Activated CD4-positive, alpha-beta T cell treated with anti-CD3 and anti-CD28 coated beads for 36 hours (primary cell): ENCODE measurements at regions not wholly inside any gene's neighbourhood (a gene's known extent, or its start where the extent isn't known, plus 50 kb on each side); places are given as distances from the start of the nearest gene placed in this dataset.

ENCODE experiments used
- ATAC-seq: fragments of 200-7000 bp; cut with Tn5 transposase; one replicate; pipeline ENCODE4 v1.10.0; 2021; ENCODE audit warnings: mild to moderate bottlenecking, moderate library complexity
- CTCF ChIA-PET: fragments of 350-600 bp; sonication (Branson Sonifier 250); formaldehyde crosslinking; loops from one replicate; lab custom pipeline; 2021; ENCODE audit warnings: antibody characterized with exemption; lab: Charles Lee
- POLR2A ChIA-PET: fragments of 350-600 bp; sonication (Branson Sonifier 250); formaldehyde crosslinking; loops from one replicate; lab custom pipeline; 2021; ENCODE audit warnings: antibody characterized with exemption, inconsistent platforms; lab: Charles Lee
- DNase-seq: peaks from one replicate; pipeline ENCODE4 v3.0.0-alpha.2; 2020
- H3K27ac Mint-ChIP-seq: one replicate; pipeline ENCODE4 v1.8.0; 2021; ENCODE audit warnings: mixed read lengths
- H3K27me3 Mint-ChIP-seq: one replicate; pipeline ENCODE4 v1.8.0; 2021; ENCODE audit warnings: mixed read lengths
- H3K36me3 Mint-ChIP-seq: one replicate; pipeline ENCODE4 v1.8.0; 2021; ENCODE audit warnings: low read depth, mixed read lengths
- H3K4me1 Mint-ChIP-seq: one replicate; pipeline ENCODE4 v1.8.0; 2021; ENCODE audit warnings: mixed read lengths
- H3K4me3 Mint-ChIP-seq: one replicate; pipeline ENCODE4 v1.8.0; 2021; ENCODE audit warnings: mild to moderate bottlenecking, moderate library complexity, mixed read lengths
- H3K9me3 Mint-ChIP-seq: one replicate; pipeline ENCODE4 v1.8.0; 2021; ENCODE audit warnings: low read depth, mixed read lengths
- intact Hi-C, 2 experiments: fragments of 100-400 bp; cut with DNase I in 1 of 2; cut with micrococcal nuclease in 1 of 2; formaldehyde crosslinking; loops; one replicate each; pipeline versions ENCODE4 v1.14.2 to v1.15.1; 2022 to 2024; cut with DNase I, micrococcal nuclease

- no peak overlapping the region for H3K27ac Mint-ChIP-seq
- no peak for DNase-seq
- H3K4me3 Mint-ChIP-seq = no peak overlapping the region
- no peak for ATAC-seq
- H3K36me3 Mint-ChIP-seq = no peaks in the 10 kb centered on the region
- peaks cover 6% of the 10 kb centered on the region for H3K4me1 Mint-ChIP-seq
- intact Hi-C loops = no loop called here
- ChIA-PET CTCF (interaction anchor here (0.6 to 0.7 kb wide), 2 partner anchors 20 to 53 kb away, joined by 3 read pairs; no protein-coding TSS in a partner anchor), POLR2A (interaction anchor here (0.6 kb wide), 1 partner anchor 139 kb away, joined by 7 read pairs; no protein-coding TSS in a partner anchor)
- peaks cover 42% of the 10 kb centered on the region for H3K27me3 Mint-ChIP-seq
- no peaks in the 10 kb centered on the region for H3K9me3 Mint-ChIP-seq
Observed at GRCh38 chr11:69922015-69922595, 102.9 kb upstream of the FGF3 start.

- ATAC-seq = no peak
- ChIA-PET POLR2A (interaction anchor here (0.6 kb wide), 1 partner anchor 139 kb away, joined by 7 read pairs; no protein-coding TSS in a partner anchor), CTCF (interaction anchor here (0.6 kb wide), 1 partner anchor 21 kb away, joined by 3 read pairs; no protein-coding TSS in a partner anchor)
- Mint-ChIP-seq H3K36me3 (no peaks in the 10 kb centered on the region), H3K27me3 (peaks cover 46% of the 10 kb centered on the region), H3K9me3 (no peaks in the 10 kb centered on the region), H3K4me3 (no peak overlapping the region), H3K27ac (no peak overlapping the region), H3K4me1 (peaks cover 6% of the 10 kb centered on the region)
- intact Hi-C loops = no loop called here
- no peak for DNase-seq
Observed at GRCh38 chr11:69922596-69923111, 103.4 kb upstream of the FGF3 start.

GRCh38 chr11:69923196-69923595 lies 104.0 kb upstream of the FGF3 start:
- no peak overlapping the region for H3K27ac Mint-ChIP-seq
- no peak for ATAC-seq
- no peaks in the 10 kb centered on the region for H3K36me3 Mint-ChIP-seq
- ChIA-PET POLR2A (no interaction called here), CTCF (no interaction called here)
- H3K4me3 Mint-ChIP-seq = no peak overlapping the region
- intact Hi-C loops = no loop called here
- no peak for DNase-seq
- peaks cover 51% of the 10 kb centered on the region for H3K27me3 Mint-ChIP-seq
- no peaks in the 10 kb centered on the region for H3K9me3 Mint-ChIP-seq
- peaks cover 6% of the 10 kb centered on the region for H3K4me1 Mint-ChIP-seq

GRCh38 chr11:69923641-69924307 lies 104.6 kb upstream of the FGF3 start:
- no peaks in the 10 kb centered on the region for H3K36me3 Mint-ChIP-seq
- H3K27ac Mint-ChIP-seq = no peak overlapping the region
- ChIA-PET POLR2A (no interaction called here), CTCF (no interaction called here)
- intact Hi-C loops = no loop called here
- ATAC-seq (no peak), DNase-seq (no peak)
- no peaks in the 10 kb centered on the region for H3K9me3 Mint-ChIP-seq
- H3K27me3 Mint-ChIP-seq = peaks cover 47% of the 10 kb centered on the region
- H3K4me3 Mint-ChIP-seq = no peak overlapping the region
- H3K4me1 Mint-ChIP-seq = peaks cover 6% of the 10 kb centered on the region

GRCh38 chr11:69924308-69925161 lies 105.3 kb upstream of the FGF3 start:
- ChIA-PET CTCF (no interaction called here), POLR2A (no interaction called here)
- Mint-ChIP-seq H3K4me3 (no peak overlapping the region), H3K9me3 (no peaks in the 10 kb centered on the region), H3K4me1 (peaks cover 4% of the 10 kb centered on the region), H3K27ac (no peak overlapping the region), H3K27me3 (peaks cover 45% of the 10 kb centered on the region), H3K36me3 (no peaks in the 10 kb centered on the region)
- DNase-seq (no peak), ATAC-seq (no peak)
- intact Hi-C loops = no loop called here

- H3K27ac Mint-ChIP-seq = no peak overlapping the region
Observed at GRCh38 chr11:69925366-69926196, 106.4 kb upstream of the FGF3 start.

GRCh38 chr11:69926376-69927050 lies 107.3 kb upstream of the FGF3 start:
- no peaks in the 10 kb centered on the region for H3K36me3 Mint-ChIP-seq
- peaks cover 49% of the 10 kb centered on the region for H3K27me3 Mint-ChIP-seq
- ATAC-seq = no peak
- H3K9me3 Mint-ChIP-seq = no peaks in the 10 kb centered on the region
- DNase-seq = no peak
- H3K4me1 Mint-ChIP-seq = peaks cover 4% of the 10 kb centered on the region
- no peak overlapping the region for H3K27ac Mint-ChIP-seq
- ChIA-PET CTCF (no interaction called here), POLR2A (no interaction called here)
- intact Hi-C loops = no loop called here
- H3K4me3 Mint-ChIP-seq = no peak overlapping the region

More at GRCh38 chr11:69925366-69926196, 106.4 kb upstream of the FGF3 start:
- Mint-ChIP-seq H3K9me3 (no peaks in the 10 kb centered on the region), H3K27me3 (peaks cover 48% of the 10 kb centered on the region), H3K4me3 (no peak overlapping the region), H3K4me1 (peaks cover 4% of the 10 kb centered on the region), H3K36me3 (no peaks in the 10 kb centered on the region)
- ChIA-PET POLR2A (no interaction called here), CTCF (interaction anchor here (0.8 kb wide), 1 partner anchor 266 kb away, joined by 5 read pairs; no protein-coding TSS in a partner anchor)
- intact Hi-C loops = no loop called here
- DNase-seq (no peak), ATAC-seq (no peak)

GRCh38 chr11:69928121-69928520 lies 108.9 kb upstream of the FGF3 start:
- DNase-seq = no peak
- Mint-ChIP-seq H3K4me3 (no peak overlapping the region), H3K27me3 (peaks cover 49% of the 10 kb centered on the region), H3K36me3 (no peaks in the 10 kb centered on the region), H3K27ac (no peak overlapping the region), H3K4me1 (peaks cover 4% of the 10 kb centered on the region), H3K9me3 (no peaks in the 10 kb centered on the region)
- ATAC-seq = no peak
- ChIA-PET CTCF (no interaction called here), POLR2A (interaction anchor here (0.6 to 0.7 kb wide), 2 partner anchors 90 to 451 kb away, joined by 4 to 5 read pairs; no protein-coding TSS in a partner anchor)
- intact Hi-C loops = no loop called here

GRCh38 chr11:69928975-69929374 lies 109.8 kb upstream of the FGF3 start:
- ChIA-PET CTCF (interaction anchor here (0.7 kb wide), 1 partner anchor 11 kb away, joined by 4 read pairs; no protein-coding TSS in a partner anchor), POLR2A (interaction anchor here (0.6 kb wide), 1 partner anchor 91 kb away, joined by 4 read pairs; no protein-coding TSS in a partner anchor)
- Mint-ChIP-seq H3K9me3 (no peaks in the 10 kb centered on the region), H3K4me1 (peaks cover 4% of the 10 kb centered on the region), H3K4me3 (no peak overlapping the region), H3K36me3 (no peaks in the 10 kb centered on the region), H3K27ac (no peak overlapping the region), H3K27me3 (peaks cover 41% of the 10 kb centered on the region)
- DNase-seq (no peak), ATAC-seq (no peak)
- intact Hi-C loops = no loop called here
